H9 (cell line): ENCODE measurements at regions not wholly inside any gene's neighbourhood (a gene's known extent, or its start where the extent isn't known, plus 50 kb on each side); places are given as distances from the start of the nearest gene placed in this dataset.

Experiments
- DNase-seq: peaks from one replicate; pipeline ENCODE4 v3.0.0-alpha.2; 2017
- H2AFZ ChIP-seq: one replicate; pipeline ENCODE4 v1.6.1; 2013; ENCODE audit warnings: mild to moderate bottlenecking, low read length, control low read depth, moderate library complexity
- H2AK5ac ChIP-seq: 2 replicates; pipeline ENCODE4 v1.6.1; 2013; ENCODE audit warnings: low read length, control low read depth, mixed read lengths; ENCODE audit not compliant: insufficient read length
- H2BK120ac ChIP-seq: one replicate; pipeline ENCODE4 v1.6.1; 2013; ENCODE audit warnings: low read depth, mild to moderate bottlenecking, low read length, control low read depth, inconsistent platforms; ENCODE audit not compliant: poor library complexity, severe bottlenecking
- H2BK12ac ChIP-seq: 2 replicates; pipeline ENCODE4 v1.6.1; 2013; ENCODE audit warnings: low read length, control low read depth, mixed read lengths, low read depth; ENCODE audit not compliant: insufficient read length
- H2BK15ac ChIP-seq: 2 replicates; pipeline ENCODE4 v1.6.1; 2013; ENCODE audit warnings: low read depth, low read length, control low read depth
- H2BK20ac ChIP-seq: one replicate; pipeline ENCODE4 v1.6.1; 2013; ENCODE audit warnings: low read depth, mild to moderate bottlenecking, low read length, control low read depth, inconsistent platforms; ENCODE audit not compliant: poor library complexity, severe bottlenecking
- H2BK5ac ChIP-seq: 2 replicates; pipeline ENCODE4 v1.6.1; 2013; ENCODE audit warnings: low read length, control low read depth, mixed read lengths; ENCODE audit not compliant: insufficient read length
- H3K14ac ChIP-seq: 2 replicates; pipeline ENCODE4 v1.6.1; 2013; ENCODE audit warnings: low read length, control low read depth; ENCODE audit not compliant: insufficient read depth
- H3K18ac ChIP-seq: 2 replicates; pipeline ENCODE4 v1.6.1; 2013; ENCODE audit warnings: low read depth, mild to moderate bottlenecking, mixed read lengths, low read length, control low read depth; ENCODE audit not compliant: insufficient read length
- H3K23ac ChIP-seq: 2 replicates; pipeline ENCODE4 v1.6.1; 2013; ENCODE audit warnings: low read length, control low read depth, mixed read lengths, low read depth; ENCODE audit not compliant: insufficient read length
- H3K23me2 ChIP-seq: 2 replicates; pipeline ENCODE4 v1.6.1; 2013; ENCODE audit warnings: low read depth, mild to moderate bottlenecking, mixed read lengths, low read length, control low read depth; ENCODE audit not compliant: insufficient read length, poor library complexity, severe bottlenecking
- H3K27ac ChIP-seq: 2 replicates; pipeline ENCODE4 v1.5.1; 2013; ENCODE audit warnings: low read length, control low read depth, mixed read lengths, low read depth; ENCODE audit not compliant: insufficient read length
- H3K27me3 ChIP-seq: 2 replicates; pipeline ENCODE4 v1.6.1; 2013; ENCODE audit warnings: low read length, control low read depth, inconsistent platforms; ENCODE audit not compliant: insufficient read depth
- H3K4ac ChIP-seq: 2 replicates; pipeline ENCODE4 v1.6.1; 2013; ENCODE audit warnings: low read depth, mild to moderate bottlenecking, control low read depth, inconsistent platforms, low read length, moderate library complexity
- H3K4me1 ChIP-seq: 2 replicates; pipeline ENCODE4 v1.6.1; 2013; ENCODE audit warnings: low read length, control low read depth, inconsistent platforms; ENCODE audit not compliant: insufficient read depth
- H3K4me2 ChIP-seq: 2 replicates; pipeline ENCODE4 v1.6.1; 2013; ENCODE audit warnings: low read length, control low read depth, mixed read lengths; ENCODE audit not compliant: insufficient read length, insufficient read depth
- H3K56ac ChIP-seq: 2 replicates; pipeline ENCODE4 v1.6.1; 2013; ENCODE audit warnings: low read depth, mild to moderate bottlenecking, mixed read lengths, low read length, control low read depth; ENCODE audit not compliant: insufficient read length
- H3K79me1 ChIP-seq: 2 replicates; pipeline ENCODE4 v1.6.1; 2013; ENCODE audit warnings: low read depth, mild to moderate bottlenecking, moderate library complexity, low read length, control low read depth, inconsistent platforms; ENCODE audit not compliant: insufficient read depth, poor library complexity, severe bottlenecking
- H3K79me2 ChIP-seq: 2 replicates; pipeline ENCODE4 v1.6.1; 2013; ENCODE audit warnings: low read length, control low read depth, inconsistent platforms; ENCODE audit not compliant: insufficient read depth
- H3K9ac ChIP-seq: 2 replicates; pipeline ENCODE4 v1.6.1; 2013; ENCODE audit warnings: low read length, control low read depth, mixed read lengths; ENCODE audit not compliant: insufficient read length; ENCODE audit errors: extremely low read depth
- H3K9me3 ChIP-seq: one replicate; pipeline ENCODE4 v1.6.1; 2013; ENCODE audit warnings: low read depth, low read length, inconsistent platforms; ENCODE audit not compliant: control insufficient read depth
- H3T11ph ChIP-seq: one replicate; pipeline ENCODE4 v1.6.1; 2013; ENCODE audit warnings: mild to moderate bottlenecking, low read length, control low read depth, inconsistent platforms
- H4K20me1 ChIP-seq: one replicate; pipeline ENCODE4 v1.6.1; 2013; ENCODE audit not compliant: control insufficient read depth, insufficient read length, insufficient read depth
- H4K5ac ChIP-seq: 2 replicates; pipeline ENCODE4 v1.6.1; 2013; ENCODE audit warnings: low read depth, mild to moderate bottlenecking, mixed read lengths, low read length, control low read depth; ENCODE audit not compliant: insufficient read length
- H4K8ac ChIP-seq: replicated peaks from 2 replicates; pipeline ENCODE4 v1.6.1; 2013; ENCODE audit warnings: low read length, control low read depth, mixed read lengths, low read depth; ENCODE audit not compliant: insufficient read length
- H4K91ac ChIP-seq: 2 replicates; pipeline ENCODE4 v1.6.1; 2013; ENCODE audit warnings: low read depth, mild to moderate bottlenecking, moderate library complexity, mixed read lengths, low read length, control low read depth; ENCODE audit not compliant: insufficient read length
- H3K27ac Mint-ChIP-seq, 3 experiments: 2 replicates in 2 of 3; 3 replicates in 1 of 3; pipeline ENCODE4 v1.8.0; 2020 to 2021; ENCODE audit warnings: mixed read lengths in 3 of 3, mild to moderate bottlenecking in 1 of 3, moderate library complexity in 1 of 3
- H3K27me3 Mint-ChIP-seq: 2 replicates; pipeline ENCODE4 v1.8.0; 2021; ENCODE audit warnings: low read depth, mild to moderate bottlenecking, moderate library complexity, mixed read lengths
- H3K36me3 Mint-ChIP-seq, 3 experiments: 2 replicates in 2 of 3; 3 replicates in 1 of 3; pipeline ENCODE4 v1.8.0; 2020 to 2021; ENCODE audit warnings: low read depth in 3 of 3, mixed read lengths in 3 of 3; ENCODE audit not compliant: insufficient read depth in 1 of 3
- H3K4me1 Mint-ChIP-seq, 2 experiments: 2 replicates each; pipeline ENCODE4 v1.8.0; 2020; ENCODE audit warnings: mixed read lengths in 2 of 2
- H3K4me3 Mint-ChIP-seq, 2 experiments: 2 replicates in 1 of 2; 3 replicates in 1 of 2; pipeline ENCODE4 v1.8.0; 2020 to 2021; ENCODE audit warnings: mild to moderate bottlenecking in 2 of 2, mixed read lengths in 2 of 2, moderate library complexity in 1 of 2
- H3K9me3 Mint-ChIP-seq, 2 experiments: 2 replicates in 1 of 2; 3 replicates in 1 of 2; pipeline ENCODE4 v1.8.0; 2020; ENCODE audit warnings: mild to moderate bottlenecking in 2 of 2, mixed read lengths in 2 of 2, moderate library complexity in 1 of 2
- WGBS: extraction: QIAGEN DNeasy Blood & Tissue Kit; methylation state at CpG from one replicate; pipeline ENCODE4 v1.1.7; 2013; ENCODE audit warnings: missing lambda C conversion rate, low lambda C conversion rate, mixed read lengths; ENCODE audit not compliant: insufficient read length; ENCODE audit errors: extremely low coverage; 5-methylcytosine and 5-hydroxymethylcytosine counted together
- TF ChIP-seq, protein P1 (sequence below): fragments of 200-600 bp; sonication (generic); conservative IDR thresholded peaks from 3 replicates; pipeline ENCODE4 v1.8.0; 2021; ENCODE audit warnings: antibody characterized with exemption, mild to moderate bottlenecking

GRCh38 chr7:114832906-114833595 is 88.8 kb upstream of the MDFIC start:
- Histone ChIP-seq H3K27ac (no peak overlapping the region), H2AK5ac (no peak overlapping the region), H2BK15ac (no peak overlapping the region), H4K20me1 (no peaks in the 10 kb centered on the region), H3K79me2 (no peaks in the 10 kb centered on the region), H3K9me3 (no peaks in the 10 kb centered on the region), H3K18ac (no peak overlapping the region), H3K4me2 (no peak overlapping the region), H2AFZ (no peak overlapping the region), H3K4ac (no peak overlapping the region), H2BK12ac (no peak overlapping the region), H2BK120ac (no peak overlapping the region), H3K23me2 (no peaks in the 10 kb centered on the region), H2BK5ac (no peak overlapping the region), H3T11ph (no peak overlapping the region), H4K8ac (no peak overlapping the region), H3K56ac (no peak overlapping the region), H3K23ac (no peak overlapping the region), H4K5ac (no peak overlapping the region), H3K4me1 (no peaks in the 10 kb centered on the region), H3K14ac (no peak overlapping the region), H4K91ac (no peak overlapping the region), H2BK20ac (no peak overlapping the region), H3K79me1 (no peaks in the 10 kb centered on the region), H3K27me3 (no peaks in the 10 kb centered on the region), H3K9ac (no peak overlapping the region)
- Mint-ChIP-seq H3K9me3 (no peaks in the 10 kb centered on the region), H3K36me3 (no peaks in the 10 kb centered on the region), H3K4me1 (no peaks in the 10 kb centered on the region), H3K27me3 (no peaks in the 10 kb centered on the region), H3K4me3 (no peak overlapping the region), H3K27ac (no peak overlapping the region)
- no peak for DNase-seq
- TF ChIP-seq, protein P1, sequence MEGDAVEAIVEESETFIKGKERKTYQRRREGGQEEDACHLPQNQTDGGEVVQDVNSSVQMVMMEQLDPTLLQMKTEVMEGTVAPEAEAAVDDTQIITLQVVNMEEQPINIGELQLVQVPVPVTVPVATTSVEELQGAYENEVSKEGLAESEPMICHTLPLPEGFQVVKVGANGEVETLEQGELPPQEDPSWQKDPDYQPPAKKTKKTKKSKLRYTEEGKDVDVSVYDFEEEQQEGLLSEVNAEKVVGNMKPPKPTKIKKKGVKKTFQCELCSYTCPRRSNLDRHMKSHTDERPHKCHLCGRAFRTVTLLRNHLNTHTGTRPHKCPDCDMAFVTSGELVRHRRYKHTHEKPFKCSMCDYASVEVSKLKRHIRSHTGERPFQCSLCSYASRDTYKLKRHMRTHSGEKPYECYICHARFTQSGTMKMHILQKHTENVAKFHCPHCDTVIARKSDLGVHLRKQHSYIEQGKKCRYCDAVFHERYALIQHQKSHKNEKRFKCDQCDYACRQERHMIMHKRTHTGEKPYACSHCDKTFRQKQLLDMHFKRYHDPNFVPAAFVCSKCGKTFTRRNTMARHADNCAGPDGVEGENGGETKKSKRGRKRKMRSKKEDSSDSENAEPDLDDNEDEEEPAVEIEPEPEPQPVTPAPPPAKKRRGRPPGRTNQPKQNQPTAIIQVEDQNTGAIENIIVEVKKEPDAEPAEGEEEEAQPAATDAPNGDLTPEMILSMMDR: no peak
- no CpG with 5 or more reads among the region's 4 CpGs for WGBS
